Ishikawa (cell line): ENCODE measurements at regions not wholly inside any gene's neighbourhood (a gene's known extent, or its start where the extent isn't known, plus 50 kb on each side); places are given as distances from the start of the nearest gene placed in this dataset.
A peak's percentile ranks its signal among the peaks of the same experiment; 100 is the strongest.

Experiments
- CEBPB ChIP-seq: IDR thresholded peaks from 2 replicates; pipeline ENCODE4 v1.6.1; 2012
- CREB1 ChIP-seq: IDR thresholded peaks from 2 replicates; pipeline ENCODE4 v1.6.1; 2012; ENCODE audit warnings: low read depth
- EGR1 ChIP-seq: IDR thresholded peaks from 2 replicates; pipeline ENCODE4 v1.6.1; 2012
- EP300 ChIP-seq: IDR thresholded peaks from 2 replicates; pipeline ENCODE4 v1.6.1; 2012; ENCODE audit warnings: borderline replicate concordance
- FOXM1 ChIP-seq: IDR thresholded peaks from 2 replicates; pipeline ENCODE4 v1.6.1; 2012; ENCODE audit warnings: low read depth, borderline replicate concordance
- MAX ChIP-seq: IDR thresholded peaks from 2 replicates; pipeline ENCODE4 v1.6.1; 2012
- NFIC ChIP-seq: IDR thresholded peaks from 2 replicates; pipeline ENCODE4 v1.6.1; 2012
- RAD21 ChIP-seq: IDR thresholded peaks from 2 replicates; pipeline ENCODE4 v1.6.1; 2012; ENCODE audit warnings: low read depth
- TAF1 ChIP-seq: IDR thresholded peaks from 2 replicates; pipeline ENCODE4 v1.6.1; 2012; ENCODE audit warnings: low read depth, mild to moderate bottlenecking
- TCF12 ChIP-seq: IDR thresholded peaks from 2 replicates; pipeline ENCODE4 v1.6.1; 2012; ENCODE audit warnings: low read depth
- TEAD4 ChIP-seq: IDR thresholded peaks from 2 replicates; pipeline ENCODE4 v1.6.1; 2012
- YY1 ChIP-seq: IDR thresholded peaks from 2 replicates; pipeline ENCODE4 v1.6.1; 2012; ENCODE audit warnings: low read depth
- ZBTB7A ChIP-seq: IDR thresholded peaks from 2 replicates; pipeline ENCODE4 v1.6.1; 2012; ENCODE audit warnings: low read depth
- TF ChIP-seq, protein P1 (sequence below): IDR thresholded peaks from 2 replicates; pipeline ENCODE4 v1.6.1; 2012; ENCODE audit warnings: low read depth, mild to moderate bottlenecking
- TF ChIP-seq, protein P2 (sequence below): IDR thresholded peaks from 2 replicates; pipeline ENCODE4 v1.6.1; 2012

DNA sequence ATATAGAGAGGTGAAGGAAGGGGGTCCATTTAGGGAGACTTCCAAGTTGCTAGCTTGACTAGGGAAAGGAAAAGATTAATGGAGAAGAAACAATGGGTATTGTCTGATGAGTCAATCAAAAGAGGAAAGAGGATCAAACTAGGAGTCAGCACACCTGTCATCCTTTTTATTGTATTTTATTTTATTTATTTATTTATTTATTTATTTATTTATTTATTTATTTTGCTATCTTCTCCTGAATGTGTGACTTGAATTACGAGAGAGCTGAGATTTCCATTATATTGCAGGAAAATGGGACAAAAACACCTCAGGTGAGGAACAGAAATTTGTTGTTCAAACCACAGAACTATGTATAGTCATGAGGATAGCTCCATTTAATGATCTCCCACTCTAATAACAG lies 58.9 kb downstream of the NUDT11 start:
- TF ChIP-seq NFIC (no peak), TCF12 (no peak), FOXM1 (no peak), EGR1 (no peak), TEAD4 (no peak), CREB1 (no peak), ZBTB7A (no peak), CEBPB (no peak), YY1 (no peak), TAF1 (no peak), MAX (no peak), EP300 (no peak), RAD21 (no peak)
- TF ChIP-seq, protein P1, sequence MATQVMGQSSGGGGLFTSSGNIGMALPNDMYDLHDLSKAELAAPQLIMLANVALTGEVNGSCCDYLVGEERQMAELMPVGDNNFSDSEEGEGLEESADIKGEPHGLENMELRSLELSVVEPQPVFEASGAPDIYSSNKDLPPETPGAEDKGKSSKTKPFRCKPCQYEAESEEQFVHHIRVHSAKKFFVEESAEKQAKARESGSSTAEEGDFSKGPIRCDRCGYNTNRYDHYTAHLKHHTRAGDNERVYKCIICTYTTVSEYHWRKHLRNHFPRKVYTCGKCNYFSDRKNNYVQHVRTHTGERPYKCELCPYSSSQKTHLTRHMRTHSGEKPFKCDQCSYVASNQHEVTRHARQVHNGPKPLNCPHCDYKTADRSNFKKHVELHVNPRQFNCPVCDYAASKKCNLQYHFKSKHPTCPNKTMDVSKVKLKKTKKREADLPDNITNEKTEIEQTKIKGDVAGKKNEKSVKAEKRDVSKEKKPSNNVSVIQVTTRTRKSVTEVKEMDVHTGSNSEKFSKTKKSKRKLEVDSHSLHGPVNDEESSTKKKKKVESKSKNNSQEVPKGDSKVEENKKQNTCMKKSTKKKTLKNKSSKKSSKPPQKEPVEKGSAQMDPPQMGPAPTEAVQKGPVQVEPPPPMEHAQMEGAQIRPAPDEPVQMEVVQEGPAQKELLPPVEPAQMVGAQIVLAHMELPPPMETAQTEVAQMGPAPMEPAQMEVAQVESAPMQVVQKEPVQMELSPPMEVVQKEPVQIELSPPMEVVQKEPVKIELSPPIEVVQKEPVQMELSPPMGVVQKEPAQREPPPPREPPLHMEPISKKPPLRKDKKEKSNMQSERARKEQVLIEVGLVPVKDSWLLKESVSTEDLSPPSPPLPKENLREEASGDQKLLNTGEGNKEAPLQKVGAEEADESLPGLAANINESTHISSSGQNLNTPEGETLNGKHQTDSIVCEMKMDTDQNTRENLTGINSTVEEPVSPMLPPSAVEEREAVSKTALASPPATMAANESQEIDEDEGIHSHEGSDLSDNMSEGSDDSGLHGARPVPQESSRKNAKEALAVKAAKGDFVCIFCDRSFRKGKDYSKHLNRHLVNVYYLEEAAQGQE = no peak
- TF ChIP-seq, protein P2, sequence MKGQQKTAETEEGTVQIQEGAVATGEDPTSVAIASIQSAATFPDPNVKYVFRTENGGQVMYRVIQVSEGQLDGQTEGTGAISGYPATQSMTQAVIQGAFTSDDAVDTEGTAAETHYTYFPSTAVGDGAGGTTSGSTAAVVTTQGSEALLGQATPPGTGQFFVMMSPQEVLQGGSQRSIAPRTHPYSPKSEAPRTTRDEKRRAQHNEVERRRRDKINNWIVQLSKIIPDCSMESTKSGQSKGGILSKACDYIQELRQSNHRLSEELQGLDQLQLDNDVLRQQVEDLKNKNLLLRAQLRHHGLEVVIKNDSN = no peak

GRCh38 chrX:51435101-51435500 lies 61.3 kb downstream of the NUDT11 start:
- TF ChIP-seq, protein P1 = no peak
- TF ChIP-seq EGR1 (no peak), YY1 (no peak), TEAD4 (no peak), FOXM1 (no peak), ZBTB7A (no peak), EP300 (no peak), MAX (no peak)

DNA sequence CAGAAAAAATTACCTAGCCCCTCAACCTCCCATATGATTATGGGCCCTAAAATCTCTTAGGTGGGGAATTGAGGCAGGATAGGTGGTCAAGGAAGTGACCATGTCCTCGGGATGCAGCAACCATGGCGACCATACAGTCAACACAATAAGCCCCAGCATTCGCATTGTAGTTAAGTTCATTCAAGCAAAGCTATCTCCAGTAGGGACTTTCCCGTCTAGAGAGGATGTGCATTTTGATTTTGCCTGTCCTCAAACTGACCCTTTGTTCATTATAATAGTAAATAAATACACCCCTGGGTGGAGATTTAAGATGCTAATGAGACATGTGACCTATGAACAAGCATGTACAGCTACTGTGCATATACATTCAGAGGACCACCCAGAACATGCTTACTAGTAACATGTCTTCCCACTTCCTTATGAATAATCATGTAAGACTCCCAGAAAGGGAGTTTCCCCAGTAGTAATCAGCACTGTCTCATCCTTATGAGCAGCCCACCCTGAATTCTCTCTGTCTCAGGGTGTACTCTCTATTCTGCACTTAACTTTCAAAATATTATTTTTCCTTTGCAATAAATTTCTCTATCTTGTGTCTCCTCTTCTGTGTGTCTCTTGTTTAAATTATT lies 74.3 kb downstream of the NUDT11 start:
- TF ChIP-seq MAX (no peak), CREB1 (no peak), ZBTB7A (no peak), TAF1 (no peak), TEAD4 (no peak)

DNA sequence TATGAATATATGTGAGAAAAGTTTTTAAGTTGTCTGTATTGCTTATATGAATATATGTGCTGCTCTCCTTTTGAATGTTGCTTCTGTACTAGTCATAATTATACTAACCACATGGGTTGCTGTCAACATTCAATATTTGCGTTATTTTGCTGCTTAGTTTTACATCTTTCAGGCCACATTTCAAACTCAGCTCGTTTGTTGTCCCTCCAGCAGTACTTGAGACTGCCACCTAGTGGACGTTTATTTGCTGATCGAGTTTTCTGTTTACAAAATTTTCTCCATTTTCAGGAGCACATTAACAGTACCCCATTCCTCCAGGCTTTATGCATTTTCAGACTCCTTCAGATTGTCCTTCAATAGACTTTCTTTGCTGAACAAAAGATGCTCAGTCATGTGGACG lies 75.8 kb downstream of the NUDT11 start:
- TF ChIP-seq CEBPB (no peak), RAD21 (peak; percentile 28; the same call in 1 of the 2 replicates)

- TF ChIP-seq FOXM1 (no peak), YY1 (no peak), ZBTB7A (no peak), RAD21 (no peak), CREB1 (no peak), TAF1 (no peak), NFIC (no peak), MAX (no peak), TCF12 (no peak), EGR1 (no peak), EP300 (no peak), CEBPB (no peak)
- TF ChIP-seq, protein P1 = no peak
- TF ChIP-seq, protein P2 = no peak
These were observed 75.8 kb downstream of the NUDT10 start for GRCh38 chrX:51408462-51408861.
